VCaP (cell line): ENCODE measurements at regions not wholly inside any gene's neighbourhood (a gene's known extent, or its start where the extent isn't known, plus 50 kb on each side); places are given as distances from the start of the nearest gene placed in this dataset.
"Not testable (repeated sequence)": the region's sequence is repeated elsewhere in the genome, so short reads cannot be mapped to it uniquely, and the experiment has no call there.

Experiments
- H3K27ac ChIP-seq: fragments of 450-650 bp; 2 replicates; pipeline ENCODE4 v1.5.1; 2017
- TF ChIP-seq, protein P1 (sequence below): fragments of 450-650 bp; conservative IDR thresholded peaks from 2 replicates; pipeline ENCODE4 v1.5.1; 2017; ENCODE audit warnings: mild to moderate bottlenecking, moderate library complexity

- TF ChIP-seq, protein P1, sequence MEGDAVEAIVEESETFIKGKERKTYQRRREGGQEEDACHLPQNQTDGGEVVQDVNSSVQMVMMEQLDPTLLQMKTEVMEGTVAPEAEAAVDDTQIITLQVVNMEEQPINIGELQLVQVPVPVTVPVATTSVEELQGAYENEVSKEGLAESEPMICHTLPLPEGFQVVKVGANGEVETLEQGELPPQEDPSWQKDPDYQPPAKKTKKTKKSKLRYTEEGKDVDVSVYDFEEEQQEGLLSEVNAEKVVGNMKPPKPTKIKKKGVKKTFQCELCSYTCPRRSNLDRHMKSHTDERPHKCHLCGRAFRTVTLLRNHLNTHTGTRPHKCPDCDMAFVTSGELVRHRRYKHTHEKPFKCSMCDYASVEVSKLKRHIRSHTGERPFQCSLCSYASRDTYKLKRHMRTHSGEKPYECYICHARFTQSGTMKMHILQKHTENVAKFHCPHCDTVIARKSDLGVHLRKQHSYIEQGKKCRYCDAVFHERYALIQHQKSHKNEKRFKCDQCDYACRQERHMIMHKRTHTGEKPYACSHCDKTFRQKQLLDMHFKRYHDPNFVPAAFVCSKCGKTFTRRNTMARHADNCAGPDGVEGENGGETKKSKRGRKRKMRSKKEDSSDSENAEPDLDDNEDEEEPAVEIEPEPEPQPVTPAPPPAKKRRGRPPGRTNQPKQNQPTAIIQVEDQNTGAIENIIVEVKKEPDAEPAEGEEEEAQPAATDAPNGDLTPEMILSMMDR, result no peak
- H3K27ac ChIP-seq, result no peak overlapping the region
Measured at GRCh38 chr6:23752414-23752813, 373.6 kb upstream of the NRSN1 start.

- TF ChIP-seq, protein P1, result peak; percentile 79
- H3K27ac ChIP-seq, result peak overlapping the region; percentile 37; the same call in 1 of the 2 replicates
Measured at GRCh38 chr6:23754197-23754596, 371.8 kb upstream of the NRSN1 start.

DNA sequence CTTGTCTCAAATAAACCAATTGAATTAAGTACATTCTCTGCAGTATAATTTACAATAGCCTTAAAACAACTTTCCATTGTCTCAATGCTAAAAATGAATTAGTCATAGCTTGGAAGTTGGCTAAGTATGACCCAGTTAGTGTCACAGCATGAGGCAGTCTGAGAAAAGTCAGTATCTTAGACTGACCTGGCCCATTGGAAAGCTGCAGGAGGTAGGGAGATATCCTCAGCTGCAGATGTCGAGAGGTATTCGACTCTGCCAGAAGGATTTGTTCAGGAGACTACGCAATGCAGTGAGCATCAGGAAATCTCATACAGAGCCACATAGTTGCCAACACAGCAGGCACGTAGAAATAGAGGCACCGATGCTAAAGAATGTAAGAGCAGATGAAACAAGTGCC lies 350.9 kb upstream of the NRSN1 start:
- TF ChIP-seq, protein P1, result no peak

GRCh38 chr6:23783901-23784300 lies 342.1 kb upstream of the NRSN1 start:
- TF ChIP-seq, protein P1, result no peak
- no peak overlapping the region for H3K27ac ChIP-seq

More for the DNA sequence above, 350.9 kb upstream of the NRSN1 start:
- H3K27ac ChIP-seq, result no peak overlapping the region

DNA sequence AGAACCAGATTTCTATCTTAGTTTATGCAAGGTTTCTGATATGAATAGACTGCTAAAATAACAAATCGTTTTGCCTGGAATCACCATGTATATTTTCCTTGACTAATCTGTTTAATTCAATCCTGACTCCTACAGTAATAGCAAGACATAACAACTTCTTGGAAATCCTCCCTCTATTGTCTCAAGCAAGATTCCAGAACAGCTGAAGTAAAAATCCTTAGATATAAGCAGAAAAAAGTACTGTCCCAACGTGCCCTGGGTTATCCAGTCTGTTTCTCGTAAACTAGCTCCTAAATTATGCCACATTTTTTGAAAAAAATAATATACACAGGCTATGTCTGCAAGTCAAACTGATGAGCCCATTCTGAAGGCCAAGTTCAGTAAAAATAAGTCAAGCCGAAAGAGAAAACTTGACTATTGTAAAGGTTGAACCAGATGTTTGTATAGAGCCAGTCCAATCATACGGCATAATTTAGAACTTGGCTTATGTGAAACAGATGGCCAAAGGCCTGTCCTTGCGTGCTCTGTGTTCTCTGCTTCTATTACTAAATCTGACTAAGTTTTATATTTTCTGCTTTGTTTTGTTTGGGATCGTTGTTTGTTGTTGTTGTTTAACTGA lies 341.6 kb upstream of the NRSN1 start:
- H3K27ac ChIP-seq, result no peak overlapping the region
- TF ChIP-seq, protein P1, result no peak

DNA sequence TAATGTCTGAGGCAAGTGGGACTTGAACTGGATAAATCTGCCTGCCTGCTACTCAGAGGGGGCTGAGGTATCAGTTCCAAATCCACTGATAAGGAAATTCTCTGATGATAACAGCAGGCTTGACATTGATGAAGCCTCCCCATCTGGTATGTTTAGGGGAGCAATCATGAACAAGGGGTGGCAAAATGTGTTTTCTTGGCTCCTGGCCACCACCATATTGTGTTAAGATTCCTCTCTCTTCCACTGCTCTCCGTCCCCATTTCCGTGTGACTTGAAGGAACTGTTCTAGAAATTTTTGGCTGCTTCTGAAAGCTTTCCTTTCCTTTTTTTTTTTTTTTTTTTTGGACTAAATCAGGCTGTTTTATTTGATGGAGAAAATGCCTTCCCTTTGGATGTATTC lies 335.3 kb upstream of the NRSN1 start:
- TF ChIP-seq, protein P1, result no peak
- H3K27ac ChIP-seq, result no peak overlapping the region

DNA sequence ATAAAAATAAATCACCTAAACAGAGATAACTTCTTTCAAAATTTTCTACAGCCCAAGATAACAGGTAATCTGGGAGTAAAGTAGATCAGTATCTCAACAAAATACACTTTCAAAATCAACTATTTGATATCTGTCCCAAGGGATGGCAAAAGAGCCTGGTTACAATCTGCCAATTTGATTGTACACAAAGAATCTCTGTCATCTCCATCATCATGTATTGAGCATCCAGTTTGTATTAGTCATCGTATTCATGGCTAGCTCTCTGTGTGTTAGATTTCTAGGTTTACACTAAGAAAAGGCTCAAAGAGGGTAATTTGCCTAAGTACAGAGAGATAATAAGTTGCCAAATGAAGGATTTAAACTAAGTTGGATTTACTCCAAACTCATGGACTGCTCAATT lies 329.0 kb upstream of the NRSN1 start:
- TF ChIP-seq, protein P1, result no peak
- no peak overlapping the region for H3K27ac ChIP-seq

- H3K27ac ChIP-seq, result not testable (repeated sequence)
Measured at GRCh38 chr6:23804289-23804688, 321.7 kb upstream of the NRSN1 start.

DNA sequence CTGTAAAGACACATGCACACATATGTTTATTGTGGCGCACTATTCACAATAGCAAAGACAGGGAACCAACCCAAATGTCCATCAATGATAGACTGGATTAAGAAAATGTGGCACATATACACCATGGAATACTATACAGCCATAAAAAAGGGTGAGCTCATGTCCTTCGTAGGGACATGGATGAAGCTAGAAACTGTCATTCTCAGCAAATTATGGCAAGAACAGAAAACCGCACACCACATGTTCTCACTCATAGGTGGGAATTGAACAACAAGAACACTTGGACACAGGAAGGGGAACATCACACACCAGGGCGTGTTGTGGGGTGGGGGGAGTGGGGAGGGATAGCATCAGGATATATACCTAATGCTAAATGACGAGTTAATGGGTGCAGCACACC lies 304.9 kb upstream of the NRSN1 start:
- not testable (repeated sequence) for H3K27ac ChIP-seq
